OCI-LY3 (cell line): ENCODE measurements at regions not wholly inside any gene's neighbourhood (a gene's known extent, or its start where the extent isn't known, plus 50 kb on each side); places are given as distances from the start of the nearest gene placed in this dataset.

Source experiments
- CTCF ChIP-seq: fragments of 200-600, 300-600 bp; sonication (generic); IDR thresholded peaks from 2 replicates; pipeline ENCODE4 v1.5.1; 2014; ENCODE audit warnings: antibody characterized with exemption, low read length, low read depth
- EZH2phosphoT487 ChIP-seq: fragments of 200-600 bp; shearing (Covaris generic); IDR thresholded peaks from 2 replicates; pipeline ENCODE4 v1.6.1; 2018; ENCODE audit warnings: antibody characterized with exemption, mixed run types, low read depth

- peak; percentile 59 for TF ChIP-seq CTCF
- TF ChIP-seq EZH2phosphoT487, result no peak
These were observed 64.9 kb downstream of the C6orf58 start for GRCh38 chr6:127641905-127642304.
